ENCODE measurements at regions not wholly inside any gene's neighbourhood (a gene's known extent, or its start where the extent isn't known, plus 50 kb on each side); places are given as distances from the start of the nearest gene placed in this dataset.

DNA sequence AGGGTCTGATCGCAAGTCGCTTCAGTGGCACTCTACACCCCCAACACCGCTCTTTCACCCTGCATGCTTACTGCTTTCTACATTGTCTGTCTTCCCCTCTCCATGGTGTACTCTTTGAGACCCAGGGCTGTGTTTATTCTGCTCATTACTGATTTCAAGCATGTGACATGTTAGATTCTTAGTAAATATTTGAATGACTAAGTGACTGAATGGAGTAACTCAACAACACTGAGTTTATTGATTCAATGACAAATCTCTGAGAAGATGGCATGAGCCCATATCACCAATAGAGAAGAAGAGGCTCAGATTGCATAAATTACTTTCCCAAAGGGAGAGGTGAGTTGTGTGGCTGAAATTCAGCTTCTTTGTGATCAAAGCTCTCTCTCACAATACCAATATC is 89.7 kb upstream of the OSMR start:
- TF ChIP-seq, protein P1, sequence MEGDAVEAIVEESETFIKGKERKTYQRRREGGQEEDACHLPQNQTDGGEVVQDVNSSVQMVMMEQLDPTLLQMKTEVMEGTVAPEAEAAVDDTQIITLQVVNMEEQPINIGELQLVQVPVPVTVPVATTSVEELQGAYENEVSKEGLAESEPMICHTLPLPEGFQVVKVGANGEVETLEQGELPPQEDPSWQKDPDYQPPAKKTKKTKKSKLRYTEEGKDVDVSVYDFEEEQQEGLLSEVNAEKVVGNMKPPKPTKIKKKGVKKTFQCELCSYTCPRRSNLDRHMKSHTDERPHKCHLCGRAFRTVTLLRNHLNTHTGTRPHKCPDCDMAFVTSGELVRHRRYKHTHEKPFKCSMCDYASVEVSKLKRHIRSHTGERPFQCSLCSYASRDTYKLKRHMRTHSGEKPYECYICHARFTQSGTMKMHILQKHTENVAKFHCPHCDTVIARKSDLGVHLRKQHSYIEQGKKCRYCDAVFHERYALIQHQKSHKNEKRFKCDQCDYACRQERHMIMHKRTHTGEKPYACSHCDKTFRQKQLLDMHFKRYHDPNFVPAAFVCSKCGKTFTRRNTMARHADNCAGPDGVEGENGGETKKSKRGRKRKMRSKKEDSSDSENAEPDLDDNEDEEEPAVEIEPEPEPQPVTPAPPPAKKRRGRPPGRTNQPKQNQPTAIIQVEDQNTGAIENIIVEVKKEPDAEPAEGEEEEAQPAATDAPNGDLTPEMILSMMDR (IDR thresholded peaks at IDR 0.05; ENCODE audit: control extremely low read depth in 1 of 3, insufficient read depth in 1 of 3, low read depth in 1 of 3, low read length in 3 of 3), result no peak
- TF ChIP-seq EGR1 (IDR thresholded peaks at IDR 0.05; ENCODE audit: borderline replicate concordance, low read depth, low read length) (no peak), POLR2AphosphoS5 (IDR thresholded peaks at IDR 0.05; ENCODE audit: low read depth, low read length) (no peak), EP300 (IDR thresholded peaks at IDR 0.05; ENCODE audit: borderline replicate concordance in 1 of 2, low read depth in 2 of 2, low read length in 2 of 2) (no peak)

Measured in H1 (cell line).